ENCODE measurements at regions not wholly inside any gene's neighbourhood (a gene's known extent, or its start where the extent isn't known, plus 50 kb on each side); places are given as distances from the start of the nearest gene placed in this dataset.
"Not testable (repeated sequence)": the region's sequence is repeated elsewhere in the genome, so short reads cannot be mapped to it uniquely, and the experiment has no call there.

GRCh38 chr17:13131225-13131624, 113.4 kb upstream of the ELAC2 start:
- no peak for FAIRE-seq

GRCh38 chr17:13129356-13129755, 111.5 kb upstream of the ELAC2 start:
- no peak for FAIRE-seq

DNA sequence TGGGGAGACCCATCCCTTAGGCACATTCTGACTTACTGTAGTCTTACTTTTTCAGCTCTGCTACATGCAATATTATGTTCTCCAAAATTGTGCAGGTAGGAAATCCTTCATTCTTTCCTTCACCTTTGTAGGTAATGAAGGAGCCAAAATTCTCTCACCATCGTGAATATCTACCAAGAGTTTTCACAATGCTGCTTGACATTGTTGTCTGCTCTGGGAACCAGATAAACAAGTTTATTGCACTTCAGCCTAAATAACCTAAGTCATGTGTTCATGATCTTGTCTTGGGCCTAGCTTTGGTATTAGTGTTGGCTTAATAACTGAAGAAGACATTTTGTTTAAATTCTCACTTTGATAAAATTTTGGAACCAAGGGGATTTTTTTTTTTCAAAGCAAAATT, 110.8 kb upstream of the ELAC2 start:
- no peak for FAIRE-seq

- no peak for FAIRE-seq
These were observed 110.2 kb upstream of the ELAC2 start for GRCh38 chr17:13127921-13128602.

- no peak for FAIRE-seq
These were observed 103.0 kb upstream of the ELAC2 start for GRCh38 chr17:13120864-13121263.

DNA sequence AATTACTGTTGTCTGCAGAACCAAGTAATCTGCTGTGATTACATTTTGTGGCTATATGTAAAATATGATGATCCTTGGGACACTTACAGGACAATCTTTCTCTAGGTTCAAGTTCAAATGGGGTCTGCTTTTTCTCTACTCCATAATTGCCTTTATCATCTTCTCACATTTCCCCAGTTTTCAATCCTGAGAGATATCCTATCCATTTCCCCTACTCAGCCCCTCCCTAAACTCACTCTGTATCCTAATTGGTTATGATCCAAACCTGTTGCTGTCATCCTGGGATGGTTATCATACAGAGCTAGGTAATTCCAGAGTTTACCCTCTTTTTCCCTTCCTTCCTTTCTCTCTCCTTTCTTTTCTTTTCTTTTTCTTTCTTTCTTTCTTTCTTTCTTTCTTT, 100.5 kb upstream of the ELAC2 start:
- FAIRE-seq = no peak

DNA sequence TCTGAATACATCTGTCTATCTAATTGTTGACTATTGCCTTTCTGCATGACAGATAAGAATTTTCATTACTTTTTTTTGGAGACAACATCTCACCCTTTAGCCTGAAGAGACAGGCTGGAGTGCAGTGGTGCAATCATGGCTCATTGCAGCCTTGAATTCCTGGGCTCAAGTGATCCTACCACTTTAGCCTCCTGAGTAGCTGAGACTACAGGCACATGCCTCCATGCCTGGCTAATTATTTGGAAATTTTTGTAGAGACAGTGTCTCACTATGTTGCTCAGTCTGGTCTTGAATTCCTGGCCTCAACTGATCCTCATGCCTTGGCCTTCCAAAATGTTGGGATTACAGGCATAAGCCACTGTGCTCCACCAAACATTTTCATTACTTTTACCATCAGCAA, 99.8 kb upstream of the ELAC2 start:
- no peak for FAIRE-seq

DNA sequence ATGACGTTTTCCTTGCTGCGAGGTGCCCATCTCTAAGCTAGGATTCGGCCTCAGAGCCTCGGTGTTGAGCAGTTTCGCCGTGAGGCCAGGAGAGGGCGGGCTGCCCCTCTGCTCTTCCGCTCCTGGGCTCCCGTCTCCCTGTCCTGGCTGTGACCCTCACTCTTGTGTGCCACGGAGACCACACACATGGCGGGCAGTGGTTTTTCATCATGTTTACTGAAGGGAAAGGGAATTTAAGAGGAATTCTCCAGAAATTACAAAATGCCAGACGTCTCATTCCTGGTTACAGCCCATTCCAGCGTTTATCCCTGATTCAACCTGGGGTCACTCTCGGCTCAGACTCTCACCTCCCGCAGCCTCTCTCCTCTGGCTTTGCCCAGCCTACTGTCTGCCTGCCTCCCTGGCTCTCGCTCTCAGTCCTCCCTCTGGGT, 96.8 kb upstream of the ELAC2 start:
- no peak for FAIRE-seq

DNA sequence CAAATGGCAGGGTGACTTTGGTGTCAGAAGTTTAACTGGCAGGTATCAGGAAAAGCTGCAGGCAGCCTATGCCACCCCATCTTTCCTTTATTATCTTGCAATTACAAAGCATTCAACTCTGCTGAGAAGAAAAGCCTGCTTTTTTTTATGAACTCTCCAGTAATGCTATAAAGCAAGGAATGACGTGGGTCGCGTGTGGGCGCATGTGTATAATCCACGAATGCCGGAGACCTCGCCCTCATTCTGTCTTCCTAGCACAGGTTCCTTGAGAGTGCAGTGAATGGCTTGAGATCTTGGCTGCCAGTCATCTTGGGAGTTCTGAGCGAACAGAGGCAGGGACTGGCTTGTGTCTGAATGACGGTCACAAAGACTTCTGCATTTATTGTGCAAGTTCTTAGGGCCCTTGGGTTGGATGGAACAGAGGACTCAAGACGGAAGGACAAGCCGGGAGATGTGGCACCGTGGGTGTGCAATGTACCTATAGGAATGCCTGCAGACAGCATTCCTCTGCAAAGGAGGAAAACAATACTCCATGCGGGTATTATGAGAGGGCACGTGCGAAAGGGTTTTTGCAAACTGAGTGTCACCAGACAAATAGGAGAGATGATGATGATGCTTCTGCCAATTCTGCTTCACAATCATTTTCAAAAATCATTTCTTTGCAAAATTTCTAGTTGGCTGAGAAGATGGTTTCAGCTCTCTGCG, 96.1 kb upstream of the ELAC2 start:
- no peak for FAIRE-seq

DNA sequence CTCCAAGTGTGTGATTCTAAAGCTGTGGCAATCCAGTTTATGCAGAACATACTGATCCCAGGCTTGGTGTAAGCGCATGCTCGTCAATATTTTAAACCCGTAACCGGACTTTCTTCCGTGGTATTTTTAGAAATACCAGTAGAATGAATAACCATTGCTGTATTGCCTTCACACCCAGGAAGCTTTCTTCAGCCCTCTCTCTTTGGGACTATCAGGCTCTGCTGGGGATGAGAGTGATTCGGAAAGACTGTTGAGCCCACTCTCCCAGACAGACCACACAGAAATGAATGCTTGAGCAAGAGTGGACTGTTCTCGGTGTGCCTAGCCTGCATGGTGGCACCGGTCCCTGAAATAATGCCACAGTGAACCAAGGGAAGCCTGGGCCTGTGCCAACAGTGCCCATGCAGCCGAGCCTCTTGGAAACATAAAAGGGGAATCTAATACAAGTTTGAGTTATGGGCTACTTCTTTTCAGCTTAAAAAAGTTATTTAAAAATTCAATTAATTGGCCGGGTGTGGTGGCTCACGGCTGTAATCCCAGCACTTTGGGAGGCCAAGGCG, 89.9 kb upstream of the ELAC2 start:
- no peak for FAIRE-seq

- no peak for FAIRE-seq
These were observed 88.3 kb upstream of the ELAC2 start for GRCh38 chr17:13106171-13106570.

DNA sequence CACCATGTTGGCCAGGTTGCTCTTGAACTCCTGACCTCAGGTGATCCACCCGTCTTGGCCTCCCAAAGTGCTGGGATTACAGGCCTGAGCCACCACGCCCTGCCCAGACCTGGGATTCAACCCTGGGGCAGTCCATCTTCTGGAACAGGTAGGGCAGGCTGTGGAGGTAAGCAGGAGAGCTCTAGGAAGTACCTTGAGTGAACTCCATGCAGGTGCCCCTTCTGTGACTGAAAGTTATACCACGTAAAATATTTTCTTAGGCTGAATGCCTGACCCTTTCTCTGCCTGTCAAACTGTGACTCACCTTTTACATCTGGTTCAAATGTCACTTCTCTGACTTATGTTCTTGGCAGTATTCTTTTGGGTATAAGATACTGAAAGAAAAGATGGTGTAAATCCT, 86.7 kb upstream of the ELAC2 start:
- FAIRE-seq = no peak

DNA sequence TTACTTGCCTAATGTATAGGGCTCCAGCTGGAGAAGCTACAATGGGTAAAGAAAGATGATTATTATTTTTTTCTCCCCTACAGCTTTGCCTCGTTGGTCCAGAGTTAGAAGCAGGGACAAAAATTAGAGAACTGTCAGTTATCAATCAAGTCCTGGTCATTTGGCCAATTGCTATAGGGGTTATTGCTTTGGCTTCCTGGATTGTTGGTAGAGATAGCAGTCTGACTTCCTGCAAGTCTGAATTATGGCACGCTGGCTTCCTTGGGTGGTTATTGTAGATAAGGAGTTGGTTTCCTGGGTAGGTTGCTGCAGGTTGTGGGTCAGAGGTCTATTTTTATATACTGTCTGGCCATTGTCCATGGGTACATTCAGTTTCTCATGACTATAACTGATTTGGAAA, 84.7 kb upstream of the ELAC2 start:
- FAIRE-seq = no peak

- FAIRE-seq = no peak
These were observed 82.1 kb upstream of the ELAC2 start for GRCh38 chr17:13099926-13100325.

DNA sequence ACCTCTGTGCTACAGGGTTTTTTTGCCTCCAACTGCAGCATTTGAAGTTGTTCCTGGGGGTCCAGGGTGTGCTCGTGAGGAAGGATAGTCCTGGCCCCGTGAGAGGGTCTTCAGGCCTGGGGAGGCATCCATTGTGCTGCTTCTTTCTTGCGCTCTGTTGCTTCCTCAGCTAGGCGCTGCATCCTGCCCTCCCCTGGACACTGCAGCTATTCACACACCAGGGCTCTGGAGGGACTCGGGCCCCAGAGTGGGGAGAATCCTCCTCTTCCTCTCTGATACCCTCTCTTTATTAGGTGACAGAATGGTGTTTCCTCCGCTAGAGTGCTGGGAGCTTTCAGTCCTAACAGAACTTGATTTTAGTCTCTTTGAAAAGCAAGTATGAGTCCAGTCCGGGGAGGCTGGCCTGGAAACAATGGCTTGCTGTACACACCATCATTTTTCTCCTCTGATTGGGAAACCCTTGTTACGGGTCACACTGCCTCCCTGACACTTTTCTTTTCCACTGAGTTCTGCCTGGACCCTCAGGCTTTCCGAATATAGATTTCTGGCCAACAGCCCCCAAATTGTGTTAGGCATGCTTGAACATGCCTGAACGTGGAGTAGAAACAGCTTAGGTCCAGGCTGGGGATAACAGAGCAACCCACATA, 81.4 kb upstream of the ELAC2 start:
- FAIRE-seq = no peak

DNA sequence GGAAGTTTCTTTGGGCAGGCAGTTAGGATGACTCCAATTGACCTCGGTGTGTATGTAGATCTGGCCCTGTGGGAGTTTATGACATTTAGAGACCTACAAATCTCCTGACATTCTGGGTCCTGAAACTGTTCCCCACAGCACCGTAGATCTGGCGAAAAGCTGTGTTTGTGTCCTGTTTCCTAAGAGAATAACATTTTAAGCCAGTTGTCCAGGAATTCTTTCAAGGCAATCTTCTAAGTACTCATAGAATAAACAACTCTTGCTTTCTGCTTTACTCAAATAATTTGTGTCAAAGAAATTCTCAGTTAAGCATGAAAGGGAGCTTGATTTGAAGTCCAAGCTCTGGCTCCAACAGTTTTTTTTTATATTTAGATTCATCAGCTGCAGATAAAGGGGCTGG, 78.5 kb upstream of the ELAC2 start:
- no peak for FAIRE-seq

DNA sequence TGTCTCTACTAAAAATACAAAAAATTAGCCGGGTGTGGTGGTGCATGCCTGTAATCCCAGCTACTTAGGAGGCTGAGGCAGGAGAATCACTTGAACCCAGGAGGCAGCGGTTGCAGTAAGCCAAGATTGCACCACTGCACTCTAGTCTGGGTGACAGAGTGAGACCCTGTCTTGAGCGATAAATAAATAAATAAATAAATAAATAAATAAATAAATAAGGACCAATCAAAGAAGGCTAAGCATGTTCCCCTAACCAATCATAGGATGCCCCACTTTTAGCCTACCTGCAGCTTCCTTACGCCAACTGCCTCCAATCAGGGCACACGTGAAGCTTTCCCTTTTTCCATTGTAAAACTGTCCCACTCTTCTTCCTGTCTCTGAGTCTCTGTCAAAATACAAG, 74.2 kb upstream of the ELAC2 start:
- FAIRE-seq = not testable (repeated sequence)

DNA sequence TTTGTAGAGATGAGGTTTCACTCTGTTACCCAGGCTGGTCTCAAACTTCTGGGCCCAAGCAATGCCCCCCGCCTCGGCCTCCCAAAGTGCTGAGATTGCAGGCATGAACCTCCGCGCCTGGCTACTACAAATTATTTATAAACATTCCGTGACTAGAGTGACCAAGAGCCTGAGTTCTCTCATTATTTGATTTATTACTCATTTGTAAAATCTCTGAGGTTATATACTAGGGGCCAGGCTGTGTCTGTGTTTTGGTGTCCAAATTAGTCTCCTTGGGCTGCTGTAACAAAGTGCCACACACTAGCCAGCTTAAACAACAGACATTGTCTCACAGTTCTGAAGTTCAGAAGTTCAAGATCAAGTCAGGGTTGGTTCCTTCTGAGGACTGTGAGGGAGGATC, 70.8 kb upstream of the ELAC2 start:
- FAIRE-seq = no peak

GRCh38 chr17:13087802-13088201, 70.0 kb upstream of the ELAC2 start:
- no peak for FAIRE-seq

- FAIRE-seq = no peak
These were observed 68.4 kb upstream of the ELAC2 start for GRCh38 chr17:13086142-13086769.

GRCh38 chr17:13085578-13085977, 67.8 kb upstream of the ELAC2 start:
- FAIRE-seq = no peak

DNA sequence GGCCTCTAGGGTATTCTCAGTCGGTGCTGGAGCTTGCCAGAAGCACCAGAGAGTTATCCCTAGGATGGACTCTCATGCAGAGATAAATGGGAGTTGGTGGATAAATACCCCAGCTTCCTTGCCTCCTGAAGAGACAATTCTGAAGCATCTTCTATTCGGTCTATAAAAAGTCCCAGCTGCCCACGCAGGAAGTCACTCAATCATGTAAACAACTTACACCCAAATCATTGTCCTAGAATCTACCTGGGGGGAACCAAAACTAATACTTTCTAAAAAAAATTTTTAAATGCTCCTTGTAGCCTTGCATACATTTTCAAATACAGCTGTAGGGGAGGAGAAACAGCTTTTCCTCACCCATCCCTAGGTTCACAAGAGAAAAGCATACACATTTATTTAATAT, 66.6 kb upstream of the ELAC2 start:
- no peak for FAIRE-seq

All from endometrium (tissue), 2 donors.